Stimulated activated CD4-positive, alpha-beta T cell treated with anti-CD3 and anti-CD28 coated beads, Interleukin-12 subunit alpha, Interleukin-12 subunit beta, amount 100 ng/mL, for 4 hours (primary cell): ENCODE measurements at regions not wholly inside any gene's neighbourhood (a gene's known extent, or its start where the extent isn't known, plus 50 kb on each side); places are given as distances from the start of the nearest gene placed in this dataset.

Source experiments
- DNase-seq: peaks from one replicate; pipeline ENCODE4 v3.0.0-alpha.2; 2020

GRCh38 chr1:114310695-114311271, 157.1 kb upstream of the SYT6 start:
- no peak for DNase-seq

- no peak for DNase-seq
Measured at GRCh38 chr1:114302821-114303220, 149.2 kb upstream of the SYT6 start.

- DNase-seq, result no peak
Measured at GRCh38 chr1:114299331-114299975, 145.8 kb upstream of the SYT6 start.

GRCh38 chr1:114298008-114298407, 144.3 kb upstream of the SYT6 start:
- DNase-seq, result no peak

GRCh38 chr1:114296413-114296812, 142.7 kb upstream of the SYT6 start:
- DNase-seq, result no peak

- no peak for DNase-seq
Measured at GRCh38 chr1:114295321-114295720, 141.7 kb upstream of the SYT6 start.

- no peak for DNase-seq
Measured at GRCh38 chr1:114292835-114293234, 139.2 kb upstream of the SYT6 start.

GRCh38 chr1:114292194-114292593, 138.5 kb upstream of the SYT6 start:
- DNase-seq, result no peak

- no peak for DNase-seq
Measured at GRCh38 chr1:114290776-114291175, 137.1 kb upstream of the SYT6 start.

GRCh38 chr1:114290341-114290740, 136.7 kb upstream of the SYT6 start:
- DNase-seq, result no peak

GRCh38 chr1:114289824-114290223, 136.2 kb upstream of the SYT6 start:
- no peak for DNase-seq

- no peak for DNase-seq
Measured at GRCh38 chr1:114289306-114289705, 135.6 kb upstream of the SYT6 start.

- DNase-seq, result no peak
Measured at GRCh38 chr1:114286960-114287359, 133.3 kb upstream of the SYT6 start.

GRCh38 chr1:114286179-114286578, 132.5 kb upstream of the SYT6 start:
- DNase-seq, result no peak

- DNase-seq, result peak; percentile 80
Measured at GRCh38 chr1:114282751-114283403, 129.2 kb upstream of the SYT6 start.

- no peak for DNase-seq
Measured at GRCh38 chr1:114278911-114279310, 125.2 kb upstream of the SYT6 start.

GRCh38 chr1:114278430-114278829, 124.8 kb upstream of the SYT6 start:
- no peak for DNase-seq

- DNase-seq, result no peak
Measured at GRCh38 chr1:114274621-114275317, 121.1 kb upstream of the SYT6 start.

- DNase-seq, result no peak
Measured at GRCh38 chr1:114272593-114272992, 118.9 kb upstream of the SYT6 start.

GRCh38 chr1:114270718-114271117, 117.0 kb upstream of the SYT6 start:
- no peak for DNase-seq

GRCh38 chr1:114270282-114270681, 116.6 kb upstream of the SYT6 start:
- DNase-seq, result no peak

- DNase-seq, result no peak
Measured at GRCh38 chr1:114269539-114269938, 115.9 kb upstream of the SYT6 start.

GRCh38 chr1:114263343-114263742, 109.7 kb upstream of the SYT6 start:
- DNase-seq, result no peak

GRCh38 chr1:114262337-114262736, 108.7 kb upstream of the SYT6 start:
- no peak for DNase-seq
